Psoas muscle (tissue), 7 donors: ENCODE measurements at regions not wholly inside any gene's neighbourhood (a gene's known extent, or its start where the extent isn't known, plus 50 kb on each side); places are given as distances from the start of the nearest gene placed in this dataset.

Source experiments
- ATAC-seq, 4 donors: fragments of 200-7000 bp; cut with Tn5 transposase; one replicate each; pipeline ENCODE4 v1.9.1; 2020; ENCODE audit warnings: moderate library complexity in 3 of 4, mild to moderate bottlenecking in 2 of 4
- DNase-seq, 2 donors: peaks; one replicate each; pipeline ENCODE4 v3.0.0-alpha.2; 2020
- H3K27ac ChIP-seq: fragments of 200-600 bp; one replicate; pipeline ENCODE4 v1.8.0; 2022
- H3K27me3 ChIP-seq, 3 donors: fragments of 200-600 bp in 1 of 3; one replicate each; pipeline versions ENCODE4 v1.6.1 to v1.8.0; 2013 to 2022; ENCODE audit warnings: low read length in 2 of 3, mild to moderate bottlenecking in 2 of 3, moderate library complexity in 1 of 3; ENCODE audit not compliant: insufficient read depth in 3 of 3
- H3K36me3 ChIP-seq, 2 donors: fragments of 200-600 bp in 1 of 2; one replicate each; pipeline versions ENCODE4 v1.6.1 to v1.8.0; 2013 to 2022; ENCODE audit warnings: low read depth in 1 of 2, mild to moderate bottlenecking in 1 of 2, moderate library complexity in 1 of 2; ENCODE audit not compliant: insufficient read depth in 1 of 2
- H3K4me1 ChIP-seq: fragments of 200-600 bp; one replicate; pipeline ENCODE4 v1.8.0; 2022
- H3K4me3 ChIP-seq: fragments of 200-600 bp; one replicate; pipeline ENCODE4 v1.8.0; 2022; ENCODE audit warnings: mild to moderate bottlenecking
- H3K9me3 ChIP-seq: fragments of 200-600 bp; one replicate; pipeline ENCODE4 v1.8.0; 2022
- CTCF ChIP-seq: fragments of 200-600 bp; IDR thresholded peaks from one replicate; pipeline ENCODE4 v1.8.0; 2022; ENCODE audit warnings: antibody characterized with exemption
- WGBS, 3 donors: extraction: QIAGEN DNeasy Blood & Tissue Kit; methylation state at CpG; one replicate each; pipeline versions ENCODE4 v1.1.6 to v1.1.7; 2013; 5-methylcytosine and 5-hydroxymethylcytosine counted together
- intact Hi-C, 2 donors: fragments of 100-400 bp; cut with DNase I; formaldehyde crosslinking; loops; one replicate each; pipeline versions ENCODE4 v1.11.0 to v1.14.2; 2022
- donor health status: healthy with polysubstance abuse.
- donor health status: DM: no; HTN: no; CAD: no; lungs with moderate emphysema.
- donor health status: Bipolar disorder and iron deficiency.
- donor health status: healthy.
- donor health status: DM: yes; HTN: yes; CAD: no.
- donor health status: DM: no; HTN: no; CAD: no.
- donor health status: DM: yes; HTN: yes; CAD: no.

- DNase-seq (no peak), ATAC-seq (no peak)
- H3K9me3 ChIP-seq: no peaks in the 10 kb centered on the region
- no peak overlapping the region for H3K4me3 ChIP-seq
- TF ChIP-seq CTCF: no peak
- no peaks in the 10 kb centered on the region for H3K4me1 ChIP-seq
- intact Hi-C loops: no loop called here
- H3K27me3 ChIP-seq: no peaks in the 10 kb centered on the region
- no peaks in the 10 kb centered on the region for H3K36me3 ChIP-seq
- WGBS, 3 donors: 71 to 73% (median 72%) methylated on average over 2 of the region's 2 CpGs
- no peak overlapping the region for H3K27ac ChIP-seq
These were observed 718.6 kb downstream of the PDHA2 start for GRCh38 chr4:96558466-96558865.

- no peak overlapping the region for H3K4me3 ChIP-seq
- ATAC-seq (no peak), DNase-seq (no peak)
- no peaks in the 10 kb centered on the region for H3K27me3 ChIP-seq
- no peaks in the 10 kb centered on the region for H3K36me3 ChIP-seq
- no peak overlapping the region for H3K27ac ChIP-seq
- intact Hi-C loops: no loop called here
- TF ChIP-seq CTCF: no peak
- no peaks in the 10 kb centered on the region for H3K9me3 ChIP-seq
- H3K4me1 ChIP-seq: no peaks in the 10 kb centered on the region
- WGBS, 3 donors: 89 to 93% (median 92%) methylated on average over 2 of the region's 2 CpGs
These were observed 726.9 kb downstream of the PDHA2 start for GRCh38 chr4:96566755-96567154.

GRCh38 chr4:96585304-96585703 is 745.4 kb downstream of the PDHA2 start:
- TF ChIP-seq CTCF: no peak
- WGBS, 3 donors: 58 to 59% (median 59%) methylated on average over 2 of the region's 2 CpGs
- ATAC-seq: no peak

GRCh38 chr4:96593422-96593821 is 753.5 kb downstream of the PDHA2 start:
- WGBS, 3 donors: 71 to 73% (median 71%) methylated on average over 2 of the region's 2 CpGs
- Histone ChIP-seq H3K27me3 (no peaks in the 10 kb centered on the region), H3K36me3 (no peaks in the 10 kb centered on the region), H3K4me3 (no peak overlapping the region), H3K27ac (no peak overlapping the region), H3K4me1 (no peaks in the 10 kb centered on the region), H3K9me3 (no peaks in the 10 kb centered on the region)
- no peak for TF ChIP-seq CTCF
- DNase-seq (no peak), ATAC-seq (no peak)
- intact Hi-C loops: no loop called here

More at GRCh38 chr4:96585304-96585703, 745.4 kb downstream of the PDHA2 start:
- Histone ChIP-seq H3K4me1 (no peaks in the 10 kb centered on the region), H3K4me3 (no peak overlapping the region), H3K36me3 (no peaks in the 10 kb centered on the region), H3K27ac (no peak overlapping the region), H3K9me3 (peaks cover 4% of the 10 kb centered on the region), H3K27me3 (no peaks in the 10 kb centered on the region)
- no peak for DNase-seq
- intact Hi-C loops: no loop called here

- Histone ChIP-seq H3K27ac (no peak overlapping the region), H3K9me3 (no peaks in the 10 kb centered on the region), H3K27me3 (no peaks in the 10 kb centered on the region), H3K4me3 (no peak overlapping the region), H3K4me1 (no peaks in the 10 kb centered on the region), H3K36me3 (no peaks in the 10 kb centered on the region)
- intact Hi-C loops: no loop called here
- 42 to 54% (median 43%) methylated on average over 6 of the region's 6 CpGs for WGBS, 3 donors
- TF ChIP-seq CTCF: no peak
- DNase-seq: no peak
- no peak for ATAC-seq
These were observed 758.6 kb downstream of the PDHA2 start for GRCh38 chr4:96598465-96598864.
